Esophagus squamous epithelium (tissue), 5 donors: ENCODE measurements at regions not wholly inside any gene's neighbourhood (a gene's known extent, or its start where the extent isn't known, plus 50 kb on each side); places are given as distances from the start of the nearest gene placed in this dataset.

Experiments
- DNase-seq: peaks from one replicate; lab custom pipeline; 2025; lab: John Stamatoyannopoulos, UW
- H3K27ac ChIP-seq, 4 donors: fragments of 200-600 bp; sonication (generic); one replicate each; pipeline ENCODE4 v1.5.1; 2016 to 2019; ENCODE audit warnings: mild to moderate bottlenecking in 1 of 4
- H3K27me3 ChIP-seq, 4 donors: fragments of 200-600 bp; sonication (generic); 1 replicate in 3 of 4; 2 replicates in 1 of 4; pipeline versions ENCODE4 v1.5.1 to v1.6.0; 2017 to 2021; ENCODE audit warnings: antibody characterized with exemption in 1 of 4
- H3K36me3 ChIP-seq, 3 donors: fragments of 200-600 bp; sonication (generic); one replicate each; pipeline ENCODE4 v1.5.1; 2016 to 2019
- H3K4me1 ChIP-seq, 3 donors: fragments of 200-600 bp; sonication (generic); one replicate each; pipeline ENCODE4 v1.5.1; 2017 to 2019
- H3K4me3 ChIP-seq, 4 donors: fragments of 200-600 bp; sonication (generic); 1 replicate in 3 of 4; 2 replicates in 1 of 4; pipeline ENCODE4 v1.5.1; 2016 to 2019; ENCODE audit warnings: mild to moderate bottlenecking in 2 of 4, moderate library complexity in 1 of 4
- H3K9me3 ChIP-seq, 3 donors: fragments of 200-600 bp; sonication (generic); one replicate each; pipeline ENCODE4 v1.5.1; 2016 to 2019
- CTCF ChIP-seq, 6 experiments: fragments of 450-650 bp in 4 of 6; fragments of 200-600 bp in 2 of 6; sonication (generic) in 2 of 6; IDR thresholded peaks; one replicate each; pipeline ENCODE4 v1.5.1; 2016 to 2019; ENCODE audit warnings: antibody characterized with exemption in 6 of 6, mild to moderate bottlenecking in 4 of 6, moderate library complexity in 4 of 6
- POLR2A ChIP-seq, 4 donors: fragments of 450-650 bp; IDR thresholded peaks; one replicate each; pipeline ENCODE4 v1.6.1; 2017; ENCODE audit warnings: antibody characterized with exemption in 4 of 4, mild to moderate bottlenecking in 4 of 4, moderate library complexity in 3 of 4
- WGBS, 2 donors: methylation state at CpG; one replicate each; pipeline ENCODE4 v1.1.5; 2018; 5-methylcytosine and 5-hydroxymethylcytosine counted together
- intact Hi-C: fragments of 100-400 bp; cut with DNase I; formaldehyde crosslinking; loops from one replicate; pipeline ENCODE4 v1.15.0; 2022
- donor health status: DM: yes; HTN: yes; CAD: no.

- Histone ChIP-seq H3K9me3 (no peaks in the 10 kb centered on the region), H3K27me3 (no peaks in the 10 kb centered on the region), H3K27ac (no peak overlapping the region), H3K36me3 (no peaks in the 10 kb centered on the region), H3K4me3 (no peak overlapping the region), H3K4me1 (no peaks in the 10 kb centered on the region)
- no peak for DNase-seq
- WGBS, 2 donors: 80 to 81% methylated on average over 3 of the region's 3 CpGs
- intact Hi-C loops: no loop called here
- no peak for TF ChIP-seq CTCF (IDR thresholded peaks at IDR 0.05)
- TF ChIP-seq POLR2A (IDR thresholded peaks at IDR 0.05): no peak
Observed at GRCh38 chr12:105977236-105977635, 161.5 kb downstream of the NUAK1 start.

- intact Hi-C loops: no loop called here
- no peaks in the 10 kb centered on the region for H3K36me3 ChIP-seq
- no peak overlapping the region for H3K27ac ChIP-seq
- TF ChIP-seq POLR2A (IDR thresholded peaks at IDR 0.05): no peak
- no peak for TF ChIP-seq CTCF (IDR thresholded peaks at IDR 0.05)
- no peaks in the 10 kb centered on the region for H3K27me3 ChIP-seq
- H3K4me1 ChIP-seq: no peaks in the 10 kb centered on the region
- DNase-seq: no peak
- H3K4me3 ChIP-seq: no peak overlapping the region
- WGBS, 2 donors: 88 to 100% methylated on average over 1 of the region's 1 CpG
- H3K9me3 ChIP-seq: no peaks in the 10 kb centered on the region
Observed at GRCh38 chr12:105977652-105978051, 161.1 kb downstream of the NUAK1 start.

GRCh38 chr12:105978276-105978675, 160.5 kb downstream of the NUAK1 start:
- DNase-seq: no peak
- TF ChIP-seq CTCF (IDR thresholded peaks at IDR 0.05) (no peak), POLR2A (IDR thresholded peaks at IDR 0.05) (no peak)
- whole genome bisulfite sequencing, 2 donors: 80 to 82% methylated on average over 3 of the region's 3 CpGs
- Histone ChIP-seq H3K27ac (no peak overlapping the region), H3K4me1 (no peaks in the 10 kb centered on the region), H3K27me3 (no peaks in the 10 kb centered on the region), H3K9me3 (no peaks in the 10 kb centered on the region), H3K4me3 (no peak overlapping the region), H3K36me3 (no peaks in the 10 kb centered on the region)
- intact Hi-C loops: no loop called here

GRCh38 chr12:105978686-105979085, 160.1 kb downstream of the NUAK1 start:
- TF ChIP-seq CTCF (IDR thresholded peaks at IDR 0.05): no peak
- intact Hi-C loops: no loop called here

GRCh38 chr12:105980085-105980484, 158.7 kb downstream of the NUAK1 start:
- no peak overlapping the region for H3K4me3 ChIP-seq
- no peaks in the 10 kb centered on the region for H3K9me3 ChIP-seq
- no peaks in the 10 kb centered on the region for H3K4me1 ChIP-seq
- no peaks in the 10 kb centered on the region for H3K27me3 ChIP-seq
- no peak overlapping the region for H3K27ac ChIP-seq
- no peaks in the 10 kb centered on the region for H3K36me3 ChIP-seq
- no peak for TF ChIP-seq CTCF (IDR thresholded peaks at IDR 0.05)
- no peak for TF ChIP-seq POLR2A (IDR thresholded peaks at IDR 0.05)
- DNase-seq: no peak
- intact Hi-C loops: no loop called here
- WGBS, 2 donors: 88 to 91% methylated on average over 1 of the region's 1 CpG

More at GRCh38 chr12:105978686-105979085, 160.1 kb downstream of the NUAK1 start:
- no peaks in the 10 kb centered on the region for H3K4me1 ChIP-seq
- 18 to 48% methylated on average over 2 to 3 of the region's 3 CpGs for WGBS, 2 donors
- no peak for DNase-seq
- no peaks in the 10 kb centered on the region for H3K27me3 ChIP-seq
- H3K4me3 ChIP-seq: no peak overlapping the region
- H3K9me3 ChIP-seq: no peaks in the 10 kb centered on the region
- H3K27ac ChIP-seq: no peak overlapping the region
- H3K36me3 ChIP-seq: no peaks in the 10 kb centered on the region
